CD14-positive monocyte (primary cell): ENCODE measurements at regions not wholly inside any gene's neighbourhood (a gene's known extent, or its start where the extent isn't known, plus 50 kb on each side); places are given as distances from the start of the nearest gene placed in this dataset.

Experiments
- DNase-seq, 3 donors: peaks; one replicate each; pipeline ENCODE4 v3.0.0-alpha.2; 2011 to 2022
- H2AFZ ChIP-seq: 2 replicates; pipeline ENCODE4 v1.6.0; 2012; ENCODE audit warnings: mild to moderate bottlenecking, low read depth, low read length, inconsistent platforms; ENCODE audit not compliant: insufficient read depth, poor library complexity, severe bottlenecking
- H3K27ac ChIP-seq, 2 donors: 1 replicate in 1 of 2; 2 replicates in 1 of 2; pipeline ENCODE4 v1.5.1; 2012 to 2013; ENCODE audit warnings: low read length in 2 of 2, control low read depth in 1 of 2, inconsistent platforms in 1 of 2, low read depth in 1 of 2, mild to moderate bottlenecking in 1 of 2
- H3K27me3 ChIP-seq, 2 donors: one replicate each; pipeline versions ENCODE4 v1.6.0 to v1.6.1; 2011 to 2013; ENCODE audit warnings: low read length in 2 of 2; ENCODE audit not compliant: control insufficient read depth in 2 of 2, insufficient read depth in 2 of 2
- H3K36me3 ChIP-seq, 2 donors: replicated peaks in 1 of 2; 1 replicate in 1 of 2; 2 replicates in 1 of 2; pipeline versions ENCODE4 v1.5.1 to v1.6.1; 2012 to 2013; ENCODE audit warnings: low read length in 2 of 2, control low read depth in 1 of 2, inconsistent platforms in 1 of 2, mild to moderate bottlenecking in 1 of 2; ENCODE audit not compliant: insufficient read depth in 2 of 2, control insufficient read depth in 1 of 2
- H3K4me1 ChIP-seq, 2 donors: 1 replicate in 1 of 2; 2 replicates in 1 of 2; pipeline versions ENCODE4 v1.5.1 to v1.6.1; 2012 to 2013; ENCODE audit warnings: low read length in 2 of 2, control low read depth in 1 of 2, inconsistent platforms in 1 of 2, mild to moderate bottlenecking in 1 of 2, moderate library complexity in 1 of 2; ENCODE audit not compliant: insufficient read depth in 2 of 2, control insufficient read depth in 1 of 2
- H3K4me2 ChIP-seq: replicated peaks from 2 replicates; pipeline ENCODE3; 2012; ENCODE audit warnings: low read length, moderate library complexity, mild to moderate bottlenecking; ENCODE audit not compliant: poor library complexity, severe bottlenecking; ENCODE audit errors: extremely low read depth
- H3K4me3 ChIP-seq, 3 experiments: fragments of 200-600 bp in 1 of 3; sonication (generic) in 1 of 3; replicated peaks in 1 of 3; 1 replicate in 2 of 3; 2 replicates in 1 of 3; pipeline ENCODE4 v1.5.1; 2011 to 2013; ENCODE audit warnings: low read length in 3 of 3, mild to moderate bottlenecking in 3 of 3, control low read depth in 2 of 3, low read depth in 2 of 3, inconsistent platforms in 1 of 3, moderate library complexity in 1 of 3
- H3K79me2 ChIP-seq: 2 replicates; pipeline ENCODE4 v1.6.0; 2012; ENCODE audit warnings: mild to moderate bottlenecking, control low read depth, inconsistent platforms, low read length, moderate library complexity; ENCODE audit not compliant: insufficient read depth
- H3K9ac ChIP-seq: 2 replicates; pipeline ENCODE4 v1.6.0; 2017; ENCODE audit warnings: low read length, mild to moderate bottlenecking; ENCODE audit not compliant: insufficient read depth, poor library complexity, severe bottlenecking
- H3K9me3 ChIP-seq, 2 donors: replicated peaks in 1 of 2; 1 replicate in 1 of 2; 2 replicates in 1 of 2; pipeline versions ENCODE4 v1.5.1 to v1.6.1; 2012 to 2013; ENCODE audit warnings: low read length in 2 of 2, control low read depth in 1 of 2; ENCODE audit not compliant: control insufficient read depth in 1 of 2, insufficient read depth in 1 of 2
- H4K20me1 ChIP-seq: 2 replicates; pipeline ENCODE4 v1.6.0; 2012; ENCODE audit warnings: mild to moderate bottlenecking, low read length, control low read depth, moderate library complexity; ENCODE audit not compliant: insufficient read depth
- H3K27ac Mint-ChIP-seq, 7 donors: one replicate each; pipeline ENCODE4 v1.8.0; 2020; ENCODE audit warnings: mild to moderate bottlenecking in 7 of 7, mixed read lengths in 7 of 7, moderate library complexity in 6 of 7, inconsistent platforms in 2 of 7
- H3K27me3 Mint-ChIP-seq, 3 donors: one replicate each; pipeline ENCODE4 v1.8.0; 2021 to 2022; ENCODE audit warnings: low read depth in 3 of 3, mild to moderate bottlenecking in 3 of 3, mixed read lengths in 3 of 3, moderate library complexity in 3 of 3, inconsistent platforms in 1 of 3
- H3K36me3 Mint-ChIP-seq, 2 donors: one replicate each; pipeline ENCODE4 v1.8.0; 2020; ENCODE audit warnings: mixed read lengths in 2 of 2, inconsistent platforms in 1 of 2, mild to moderate bottlenecking in 1 of 2
- H3K4me1 Mint-ChIP-seq: one replicate; pipeline ENCODE4 v1.8.0; 2020; ENCODE audit warnings: mild to moderate bottlenecking, mixed read lengths
- H3K4me3 Mint-ChIP-seq, 2 donors: one replicate each; pipeline ENCODE4 v1.8.0; 2020; ENCODE audit warnings: mild to moderate bottlenecking in 2 of 2, mixed read lengths in 2 of 2, moderate library complexity in 1 of 2
- H3K9me3 Mint-ChIP-seq, 7 donors: one replicate each; pipeline ENCODE4 v1.8.0; 2020 to 2022; ENCODE audit warnings: mixed read lengths in 7 of 7, mild to moderate bottlenecking in 6 of 7, moderate library complexity in 6 of 7, inconsistent platforms in 2 of 7
- CTCF ChIP-seq: fragments of 200-600 bp; IDR thresholded peaks from one replicate; pipeline ENCODE4 v1.8.0; 2022; ENCODE audit warnings: antibody characterized with exemption, mild to moderate bottlenecking
- WGBS: methylation state at CpG from one replicate; pipeline ENCODE4 v1.1.5; 2013; ENCODE audit warnings: missing lambda C conversion rate; ENCODE audit not compliant: insufficient coverage; 5-methylcytosine and 5-hydroxymethylcytosine counted together
- intact Hi-C, 2 donors: fragments of 100-400 bp; cut with micrococcal nuclease; formaldehyde crosslinking; loops; one replicate each; pipeline versions ENCODE4 v1.15.0 to v1.15.1; 2023

GRCh38 chr15:96551196-96551595, 220.7 kb downstream of the NR2F2 start:
- H3K27me3 ChIP-seq = no peaks in the 10 kb centered on the region
- H3K27ac ChIP-seq = no peak overlapping the region
- no peaks in the 10 kb centered on the region for H3K36me3 Mint-ChIP-seq
- no peaks in the 10 kb centered on the region for H4K20me1 ChIP-seq
- no peak overlapping the region for H3K4me3 ChIP-seq
- H2AFZ ChIP-seq = no peak overlapping the region
- H3K4me1 Mint-ChIP-seq = no peaks in the 10 kb centered on the region
- H3K79me2 ChIP-seq = no peaks in the 10 kb centered on the region
- TF ChIP-seq CTCF = no peak
- H3K27ac Mint-ChIP-seq = no peak overlapping the region
- peaks cover 3 to 21% (median 19%) of the 10 kb centered on the region in 3 donors for H3K27me3 Mint-ChIP-seq
- WGBS = no CpG with 5 or more reads among the region's 4 CpGs
- H3K9ac ChIP-seq = no peak overlapping the region
- peaks cover 0 to 8% (median 4%) of the 10 kb centered on the region in 7 donors for H3K9me3 Mint-ChIP-seq
- H3K36me3 ChIP-seq = no peaks in the 10 kb centered on the region
- no peak overlapping the region for H3K4me3 Mint-ChIP-seq
- H3K9me3 ChIP-seq = no peaks in the 10 kb centered on the region
- no peak for DNase-seq
- no peak overlapping the region for H3K4me2 ChIP-seq
- intact Hi-C loops = no loop called here
- no peaks in the 10 kb centered on the region for H3K4me1 ChIP-seq

GRCh38 chr15:96551722-96552121, 221.2 kb downstream of the NR2F2 start:
- Mint-ChIP-seq H3K4me1 (no peaks in the 10 kb centered on the region), H3K36me3 (no peaks in the 10 kb centered on the region)
- WGBS = no CpG with 5 or more reads among the region's 3 CpGs

More at GRCh38 chr15:96551722-96552121, 221.2 kb downstream of the NR2F2 start:
- H3K36me3 ChIP-seq = no peaks in the 10 kb centered on the region
- Mint-ChIP-seq H3K9me3 (peaks cover 0 to 10% (median 4%) of the 10 kb centered on the region in 7 donors), H3K27me3 (peaks cover 3 to 21% (median 19%) of the 10 kb centered on the region in 3 donors), H3K27ac (no peak overlapping the region), H3K4me3 (no peak overlapping the region)
- H3K27me3 ChIP-seq = no peaks in the 10 kb centered on the region
- no peak overlapping the region for H3K4me2 ChIP-seq
- no peak for TF ChIP-seq CTCF
- no peaks in the 10 kb centered on the region for H3K79me2 ChIP-seq
- H3K27ac ChIP-seq = no peak overlapping the region
- no peak for DNase-seq
- intact Hi-C loops = no loop called here
- no peaks in the 10 kb centered on the region for H4K20me1 ChIP-seq
- H3K4me1 ChIP-seq = no peaks in the 10 kb centered on the region
- H2AFZ ChIP-seq = no peak overlapping the region
- no peaks in the 10 kb centered on the region for H3K9me3 ChIP-seq
- H3K4me3 ChIP-seq = no peak overlapping the region
- no peak overlapping the region for H3K9ac ChIP-seq
